ENCODE measurements at regions not wholly inside any gene's neighbourhood (a gene's known extent, or its start where the extent isn't known, plus 50 kb on each side); places are given as distances from the start of the nearest gene placed in this dataset.
"Not testable (repeated sequence)": the region's sequence is repeated elsewhere in the genome, so short reads cannot be mapped to it uniquely, and the experiment has no call there.

DNA sequence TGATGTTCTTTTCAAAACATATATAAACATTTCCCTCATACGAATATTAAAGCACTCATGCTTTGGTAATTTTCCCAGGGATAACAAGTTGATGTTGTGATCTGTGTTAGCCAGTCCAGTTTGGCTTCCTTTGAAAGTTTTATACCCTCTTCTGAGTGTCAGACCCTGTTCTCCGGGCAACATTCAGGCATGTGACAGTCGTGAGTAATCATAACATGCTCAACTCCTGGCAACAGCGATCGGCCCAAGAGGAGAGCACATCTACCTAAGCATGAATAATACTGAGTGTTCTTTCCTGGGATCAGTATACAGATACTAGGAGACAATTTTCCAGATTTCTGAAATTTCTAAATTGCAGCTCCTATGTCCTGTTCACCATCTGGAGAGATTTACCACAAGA is 1086.4 kb downstream of the CDH8 start:
- DNase-seq = no peak

DNA sequence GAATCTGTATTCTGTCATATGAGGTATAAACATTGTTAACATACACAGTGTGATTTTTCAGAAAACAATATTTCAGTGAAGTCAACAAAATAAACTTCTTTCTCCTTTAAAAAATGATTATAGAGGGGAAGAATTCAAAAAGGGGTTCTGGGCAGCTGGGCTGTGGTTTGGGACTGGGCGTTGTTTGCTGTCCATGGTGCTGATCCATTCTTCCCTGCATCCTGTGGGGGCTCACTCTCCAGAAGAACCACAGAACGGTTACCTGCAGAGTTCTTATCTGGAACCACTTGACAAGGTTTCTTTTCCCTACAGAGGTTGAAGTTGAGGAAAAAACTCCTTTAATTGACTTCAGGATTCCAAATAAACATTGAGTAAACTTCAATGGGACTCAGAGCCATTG is 1091.0 kb downstream of the CDH8 start:
- no peak for DNase-seq

GRCh38 chr16:60936189-60936588 is 1100.0 kb downstream of the CDH8 start:
- DNase-seq = not testable (repeated sequence)

GRCh38 chr16:60932600-60932999 is 1103.6 kb downstream of the CDH8 start:
- no peak for DNase-seq

- no peak for DNase-seq
These were observed 1105.9 kb downstream of the CDH8 start for GRCh38 chr16:60930291-60930690.

DNA sequence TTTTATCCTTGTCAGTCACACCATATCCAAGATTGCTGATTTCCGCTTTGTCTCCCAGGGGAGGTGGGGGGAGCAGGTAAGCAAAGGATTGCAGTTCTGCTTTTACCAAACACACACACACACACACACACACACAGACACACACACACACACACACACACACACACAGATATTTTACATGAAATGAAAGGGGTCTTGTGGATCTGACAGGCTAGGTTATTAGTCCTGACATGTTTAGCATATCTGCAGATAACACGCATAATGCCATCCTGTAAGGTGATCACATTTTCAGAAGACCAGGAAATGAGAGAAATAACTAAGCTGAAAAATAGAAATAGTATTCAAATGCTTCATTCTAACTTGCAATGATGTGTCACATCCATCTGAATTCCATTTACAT is 1113.3 kb downstream of the CDH8 start:
- DNase-seq = peak in 1 of 2 experiments; percentile 3

DNA sequence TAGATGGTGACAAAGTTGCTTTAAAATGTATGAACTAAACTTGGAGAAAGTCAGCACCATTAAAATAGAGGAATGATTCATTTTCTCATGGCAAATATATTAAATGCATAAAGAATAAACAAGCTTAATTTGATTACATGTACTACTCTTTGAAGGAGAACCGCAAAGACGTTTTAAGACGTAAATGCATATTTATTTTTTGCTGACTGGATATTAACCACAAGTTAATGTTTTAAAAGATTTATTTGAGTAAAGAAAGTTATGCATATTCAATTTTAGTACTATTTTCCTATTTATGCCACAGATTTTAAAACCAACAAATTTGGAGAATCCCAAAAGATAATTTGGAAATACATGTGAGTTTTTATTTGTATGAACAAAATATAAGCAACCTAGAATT is 1121.9 kb downstream of the CDH8 start:
- no peak for DNase-seq

GRCh38 chr16:60907645-60908044 is 1128.6 kb downstream of the CDH8 start:
- DNase-seq = peak in 1 of 2 experiments; percentile 2

DNA sequence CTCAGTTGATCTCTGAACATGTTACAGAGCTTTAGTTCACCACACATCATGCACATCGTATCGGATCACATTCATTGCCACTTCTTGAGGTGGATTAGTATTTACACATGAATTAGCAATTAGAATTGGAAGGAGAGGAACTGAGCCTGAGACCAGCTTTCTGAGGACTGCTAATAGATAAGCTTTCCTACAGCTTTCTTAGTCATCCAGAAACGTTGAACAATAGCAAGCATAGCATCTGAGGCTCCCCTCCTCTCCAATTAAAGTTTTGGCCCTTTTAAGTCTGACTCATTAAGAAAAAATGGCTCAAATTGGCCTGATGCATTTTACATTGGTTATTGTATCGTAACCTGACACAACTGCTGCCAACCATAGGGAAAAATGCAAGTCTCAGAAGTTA is 1130.4 kb downstream of the CDH8 start:
- DNase-seq = no peak

- DNase-seq = no peak
These were observed 1134.1 kb downstream of the CDH8 start for GRCh38 chr16:60902114-60902513.

- no peak for DNase-seq
These were observed 1153.4 kb downstream of the CDH8 start for GRCh38 chr16:60882816-60883215.

DNA sequence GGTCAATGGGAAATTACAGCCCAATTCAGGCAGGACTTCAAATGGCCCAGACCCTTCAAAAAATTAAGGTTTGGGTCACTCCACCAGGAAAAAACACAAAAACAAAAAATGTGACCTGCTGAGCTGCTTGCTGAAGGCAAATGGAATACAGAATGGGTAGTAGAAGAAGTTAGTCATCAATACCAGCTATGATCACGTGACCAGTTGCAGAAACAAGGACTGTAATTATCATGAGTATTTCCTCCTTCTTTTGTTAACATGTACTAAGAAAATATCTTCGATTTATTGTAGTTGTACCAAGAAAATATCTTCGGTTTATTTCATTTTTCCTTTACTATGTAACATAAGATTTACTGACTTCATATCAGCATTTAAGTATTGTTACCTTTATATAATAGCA is 1183.6 kb downstream of the CDH8 start:
- DNase-seq = no peak

DNA sequence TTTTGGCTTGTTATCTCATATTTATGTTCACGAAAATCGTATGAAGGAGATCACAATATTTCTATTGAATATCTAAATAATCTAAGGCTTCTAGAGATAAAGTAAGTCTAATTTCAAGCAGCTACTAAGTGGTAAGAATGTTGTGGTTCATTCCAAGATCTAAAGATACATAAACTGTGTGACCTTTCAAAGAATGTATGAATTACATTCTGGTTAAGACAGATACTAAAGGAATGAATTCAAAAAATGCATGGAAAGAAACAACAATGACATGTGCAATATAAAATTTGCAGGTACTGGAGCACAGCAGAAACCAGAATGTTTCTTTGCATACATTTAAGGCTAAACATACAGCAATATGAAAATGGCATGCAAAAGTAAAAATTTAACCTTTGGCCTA is 1214.6 kb downstream of the CDH8 start:
- DNase-seq = peak in 1 of 2 experiments; percentile 0

DNA sequence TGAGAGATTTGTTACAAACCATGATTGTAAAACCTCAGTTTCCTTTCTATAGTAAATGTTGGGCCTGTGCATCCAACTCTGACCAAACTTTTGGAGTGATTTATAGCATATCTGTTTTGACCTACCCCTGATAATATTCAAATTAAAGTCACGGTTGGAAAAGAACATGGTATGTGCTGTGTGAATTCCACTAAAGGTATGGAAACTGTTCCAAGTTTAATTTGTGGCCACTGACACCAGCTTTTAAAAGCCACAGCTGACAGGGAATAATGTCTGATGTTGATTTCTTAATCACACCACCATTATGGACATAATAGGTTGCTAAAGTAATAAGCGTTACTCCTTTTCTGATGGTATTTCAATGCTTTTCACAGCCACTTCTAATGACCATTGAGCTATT is 1215.9 kb downstream of the CDH8 start:
- DNase-seq = peak in 1 of 2 experiments; percentile 1

DNA sequence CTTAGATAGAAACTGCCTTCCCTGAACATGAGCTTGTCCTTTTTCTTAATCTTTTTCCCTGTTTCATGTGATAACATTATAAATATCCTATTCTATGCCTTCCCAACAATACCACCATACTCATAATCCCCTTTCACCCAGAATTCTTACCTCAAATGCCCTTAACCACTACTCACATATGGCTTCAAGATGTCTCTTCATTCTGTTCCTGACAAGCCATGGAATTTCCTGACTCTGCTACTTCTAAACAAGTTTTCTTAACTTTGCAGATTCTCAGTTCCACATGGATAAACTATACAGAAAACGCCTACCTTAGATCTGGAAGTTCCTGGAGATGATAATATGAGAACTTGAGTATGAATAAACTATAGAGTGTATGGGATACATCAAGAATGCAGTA is 1217.8 kb downstream of the CDH8 start:
- no peak for DNase-seq

DNA sequence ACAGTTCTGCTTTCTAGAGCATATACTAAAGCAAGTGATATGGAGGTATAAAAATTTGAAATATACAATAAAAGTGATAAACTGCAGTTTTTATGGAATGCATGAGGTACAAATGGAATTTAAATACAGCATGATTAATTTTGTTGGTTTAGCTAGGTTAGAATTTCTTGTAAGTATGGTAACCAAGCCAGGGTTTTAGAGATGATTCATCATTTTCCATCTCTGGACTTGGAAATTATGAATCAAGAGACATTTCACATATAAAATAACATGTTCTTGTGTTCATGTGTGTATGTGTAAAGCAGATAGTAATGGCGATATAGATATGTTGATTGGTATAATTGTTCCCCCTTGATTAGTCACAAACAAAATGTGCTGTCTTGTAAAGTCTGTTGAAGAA is 1219.8 kb downstream of the CDH8 start:
- no peak for DNase-seq

DNA sequence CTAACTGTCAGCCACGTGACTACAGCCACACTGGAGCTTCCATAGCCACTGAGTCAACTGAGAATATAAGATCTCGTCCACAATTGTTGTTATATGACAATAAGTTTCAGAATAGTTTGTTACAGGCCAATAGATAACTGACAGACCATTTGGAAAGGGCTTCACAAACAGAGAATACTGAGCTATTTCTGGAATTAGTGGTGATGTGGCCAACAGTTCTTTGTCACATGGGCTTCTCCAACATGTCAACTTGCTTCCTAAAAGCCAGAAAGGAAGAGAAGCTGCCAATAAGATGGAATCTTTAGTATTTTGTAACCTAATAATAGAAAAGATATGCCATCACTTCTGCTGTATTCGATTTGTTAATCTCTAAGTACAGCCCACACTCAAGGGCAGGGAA is 1220.4 kb downstream of the CDH8 start:
- DNase-seq = no peak

GRCh38 chr16:60815033-60815432 is 1221.2 kb downstream of the CDH8 start:
- no peak for DNase-seq

- no peak for DNase-seq
These were observed 1224.6 kb downstream of the CDH8 start for GRCh38 chr16:60811657-60812056.

- no peak for DNase-seq
These were observed 1225.1 kb downstream of the CDH8 start for GRCh38 chr16:60811051-60811608.

GRCh38 chr16:60810250-60810649 is 1226.0 kb downstream of the CDH8 start:
- no peak for DNase-seq

DNA sequence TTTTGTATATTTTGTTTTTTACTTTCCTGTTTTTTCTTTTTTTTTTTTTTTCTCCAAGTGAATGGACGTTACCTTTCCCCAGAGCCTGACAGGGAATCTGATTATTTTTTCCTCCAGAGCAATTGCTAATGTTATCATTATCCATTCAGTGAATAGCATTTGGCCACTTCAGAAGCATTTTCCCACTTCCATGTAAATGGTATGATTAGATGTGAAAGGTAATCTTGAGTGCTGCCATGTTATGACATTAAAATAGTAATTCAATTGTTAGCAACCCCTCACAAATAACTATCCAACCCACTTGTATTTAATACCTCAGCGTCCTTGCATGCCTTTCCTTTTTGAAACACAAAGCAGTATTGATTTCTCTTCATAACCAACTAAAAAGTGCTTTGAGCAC is 1243.8 kb downstream of the CDH8 start:
- DNase-seq = no peak

- DNase-seq = no peak
These were observed 1247.6 kb downstream of the CDH8 start for GRCh38 chr16:60788631-60789030.

DNA sequence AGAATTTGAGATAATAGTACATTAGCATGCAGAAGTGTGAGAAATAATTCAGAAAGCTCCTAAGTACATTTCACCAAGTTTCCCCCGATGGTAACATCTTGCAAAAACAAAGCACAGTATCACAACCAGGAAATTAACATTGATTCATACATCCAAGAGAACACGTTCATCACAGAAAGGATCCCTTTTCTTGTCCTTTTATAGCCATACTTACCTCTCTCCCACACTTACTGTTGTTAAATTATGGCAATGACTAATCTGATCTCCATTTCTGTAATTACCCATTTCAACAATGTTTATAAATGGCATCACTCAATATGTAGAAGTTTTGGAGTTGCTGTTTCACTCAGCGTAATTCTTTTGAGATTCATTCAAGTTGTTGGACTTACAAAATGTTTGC is 1260.0 kb downstream of the CDH8 start:
- no peak for DNase-seq

- DNase-seq = no peak
These were observed 1265.1 kb downstream of the CDH8 start for GRCh38 chr16:60771138-60771537.

DNA sequence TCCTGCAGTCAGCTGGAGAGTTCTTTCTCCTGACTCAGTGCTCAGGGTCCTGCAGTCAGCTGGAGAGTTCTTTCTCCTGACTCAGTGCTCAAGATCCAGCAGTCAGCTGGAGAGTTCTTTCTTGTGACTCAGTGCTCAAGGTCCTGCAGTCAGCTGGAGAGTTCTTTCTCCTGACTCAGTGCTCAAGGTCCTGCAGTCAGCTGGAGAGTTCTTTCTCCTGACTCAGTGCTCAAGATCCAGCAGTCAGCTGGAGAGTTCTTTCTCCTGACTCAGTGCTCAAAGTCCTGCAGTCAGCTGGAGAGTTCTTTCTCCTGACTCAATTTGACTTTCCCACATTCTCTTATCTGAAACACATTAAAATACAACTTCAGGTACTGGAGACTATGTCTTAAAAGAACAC is 1265.9 kb downstream of the CDH8 start:
- not testable (repeated sequence) for DNase-seq
